ENCODE measurements at regions not wholly inside any gene's neighbourhood (a gene's known extent, or its start where the extent isn't known, plus 50 kb on each side); places are given as distances from the start of the nearest gene placed in this dataset.

GRCh38 chr5:67494186-67494855 is 297.7 kb upstream of the CD180 start:
- in situ Hi-C loops (cut with HindIII; ENCODE audit: low sequenced_read_pairs) = no loop called here
- no peak for DNase-seq (ENCODE audit: low spot score)

- in situ Hi-C loops (cut with HindIII; ENCODE audit: low sequenced_read_pairs) = no loop called here
- peak; percentile 77 for DNase-seq (ENCODE audit: low spot score)
Observed at GRCh38 chr5:67493676-67494075, 297.1 kb upstream of the CD180 start.

DNA sequence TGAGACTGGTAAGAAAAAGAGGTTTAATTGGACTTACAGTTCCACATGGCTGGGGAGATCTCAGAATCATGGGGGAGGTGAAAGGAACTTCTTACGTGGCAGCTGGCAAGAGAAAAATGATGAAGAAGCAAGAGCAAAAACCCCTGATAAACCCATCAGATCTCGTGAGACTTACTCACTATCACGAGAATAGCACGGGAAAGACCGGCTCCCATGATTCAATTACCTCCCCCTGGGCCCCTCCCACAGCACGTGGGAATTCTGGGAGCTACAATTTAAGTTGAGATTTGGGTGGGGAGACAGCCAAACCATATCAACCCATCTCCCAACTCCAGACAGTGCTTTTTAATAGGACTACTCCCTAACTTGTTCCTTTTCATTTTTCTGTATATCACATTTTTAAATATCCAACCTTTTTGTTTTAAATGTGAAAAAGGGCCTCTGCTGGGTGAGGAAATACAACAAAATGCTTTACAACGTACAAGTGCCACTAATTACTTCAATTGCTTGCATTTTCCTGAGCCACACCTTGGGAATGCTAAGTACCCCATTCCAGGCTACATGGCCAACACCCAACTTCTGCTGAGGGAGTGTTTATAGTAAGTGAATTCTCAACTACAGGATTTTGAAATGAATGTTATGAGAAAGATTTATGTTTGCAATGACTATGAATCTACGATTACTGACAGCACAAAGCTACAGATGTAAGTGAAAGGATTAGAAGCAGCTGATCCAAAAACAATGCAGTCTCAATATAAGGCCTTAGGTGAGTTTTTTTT is 294.1 kb upstream of the CD180 start:
- in situ Hi-C loops (cut with HindIII; ENCODE audit: low sequenced_read_pairs) = no loop called here
- no peak for DNase-seq (ENCODE audit: low spot score)

GRCh38 chr5:67488885-67489284 is 292.3 kb upstream of the CD180 start:
- in situ Hi-C loops (cut with HindIII; ENCODE audit: low sequenced_read_pairs) = no loop called here

GRCh38 chr5:67487862-67488261 is 291.3 kb upstream of the CD180 start:
- DNase-seq (ENCODE audit: low spot score) = no peak
- in situ Hi-C loops (cut with HindIII; ENCODE audit: low sequenced_read_pairs) = no loop called here

More at GRCh38 chr5:67488885-67489284, 292.3 kb upstream of the CD180 start:
- DNase-seq (ENCODE audit: low spot score) = no peak

DNA sequence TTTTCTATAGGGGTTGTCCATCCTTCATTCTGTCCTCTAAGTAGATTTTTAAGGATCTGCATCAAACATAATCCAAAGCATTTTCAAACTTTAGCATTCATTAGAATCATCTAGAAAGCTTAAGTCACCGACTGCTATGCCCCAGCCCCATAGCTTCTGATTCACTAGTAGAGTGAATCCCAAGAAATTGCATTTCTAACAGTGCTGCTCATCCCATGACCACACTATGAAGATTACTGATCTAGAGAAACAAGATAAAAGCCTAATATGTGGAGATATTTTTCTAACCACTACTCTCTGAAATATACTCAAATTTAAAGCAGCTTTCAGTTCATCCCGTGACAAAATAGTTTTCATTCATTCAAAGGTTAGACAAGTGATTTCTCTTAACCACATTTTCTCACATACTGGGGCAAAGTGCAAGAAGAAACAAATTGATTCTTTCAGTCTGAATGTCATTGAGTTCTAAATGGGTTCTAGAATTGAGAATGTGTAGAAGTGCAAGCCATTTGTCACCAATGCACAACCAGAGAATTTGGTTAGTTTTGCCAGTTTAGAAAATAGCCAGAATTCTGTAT is 286.9 kb upstream of the CD180 start:
- in situ Hi-C loops (cut with HindIII; ENCODE audit: low sequenced_read_pairs) = no loop called here

GRCh38 chr5:67481362-67481761 is 284.8 kb upstream of the CD180 start:
- in situ Hi-C loops (cut with HindIII; ENCODE audit: low sequenced_read_pairs) = no loop called here
- no peak for DNase-seq (ENCODE audit: low spot score)

More for the DNA sequence above, 286.9 kb upstream of the CD180 start:
- DNase-seq (ENCODE audit: low spot score) = no peak

DNA sequence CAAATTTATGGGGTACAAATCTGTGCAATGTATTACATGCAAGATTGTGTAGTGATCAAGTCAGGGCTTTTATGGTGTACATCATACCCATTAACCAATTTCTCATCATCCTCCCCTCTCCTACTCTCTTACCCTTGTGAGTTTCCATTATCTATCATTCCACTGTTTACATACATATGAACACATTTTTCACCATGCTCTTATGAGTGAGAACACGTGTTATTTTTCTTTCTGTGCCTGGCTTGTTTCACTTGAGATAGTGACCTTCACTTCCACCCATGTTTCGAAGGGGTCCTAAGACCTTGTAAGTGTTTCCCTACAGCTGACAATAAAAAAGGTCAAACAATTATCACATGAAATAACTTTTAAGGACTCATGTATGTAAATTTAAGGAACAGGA is 281.7 kb upstream of the CD180 start:
- in situ Hi-C loops (cut with HindIII; ENCODE audit: low sequenced_read_pairs) = no loop called here
- DNase-seq (ENCODE audit: low spot score) = no peak

GRCh38 chr5:67476995-67477394 is 280.4 kb upstream of the CD180 start:
- in situ Hi-C loops (cut with HindIII; ENCODE audit: low sequenced_read_pairs) = no loop called here
- DNase-seq (ENCODE audit: low spot score) = no peak

GRCh38 chr5:67476531-67476930 is 279.9 kb upstream of the CD180 start:
- DNase-seq (ENCODE audit: low spot score) = no peak
- in situ Hi-C loops (cut with HindIII; ENCODE audit: low sequenced_read_pairs) = no loop called here

DNA sequence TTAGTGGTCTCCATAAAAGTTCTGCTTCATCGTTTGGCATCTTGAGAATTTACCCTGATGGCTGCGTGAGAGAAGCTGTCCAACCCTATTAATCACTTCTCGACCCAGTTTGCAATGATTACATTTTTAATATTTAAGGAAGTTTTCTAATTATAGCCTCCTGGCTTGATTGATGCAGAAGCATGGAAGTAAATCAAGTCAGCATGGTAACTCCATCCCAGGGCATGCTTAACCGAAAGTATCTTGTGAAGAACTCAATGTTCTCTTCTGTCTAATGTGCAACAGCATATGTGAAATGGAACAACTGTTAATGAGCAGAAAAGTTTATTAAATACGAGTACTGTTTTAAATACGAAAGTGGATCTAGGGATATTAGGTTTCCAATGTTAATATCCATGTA is 278.9 kb upstream of the CD180 start:
- DNase-seq (ENCODE audit: low spot score) = no peak
- in situ Hi-C loops (cut with HindIII; ENCODE audit: low sequenced_read_pairs) = no loop called here

GRCh38 chr5:67474597-67475238 is 278.1 kb upstream of the CD180 start:
- no peak for DNase-seq (ENCODE audit: low spot score)
- in situ Hi-C loops (cut with HindIII; ENCODE audit: low sequenced_read_pairs) = no loop called here

DNA sequence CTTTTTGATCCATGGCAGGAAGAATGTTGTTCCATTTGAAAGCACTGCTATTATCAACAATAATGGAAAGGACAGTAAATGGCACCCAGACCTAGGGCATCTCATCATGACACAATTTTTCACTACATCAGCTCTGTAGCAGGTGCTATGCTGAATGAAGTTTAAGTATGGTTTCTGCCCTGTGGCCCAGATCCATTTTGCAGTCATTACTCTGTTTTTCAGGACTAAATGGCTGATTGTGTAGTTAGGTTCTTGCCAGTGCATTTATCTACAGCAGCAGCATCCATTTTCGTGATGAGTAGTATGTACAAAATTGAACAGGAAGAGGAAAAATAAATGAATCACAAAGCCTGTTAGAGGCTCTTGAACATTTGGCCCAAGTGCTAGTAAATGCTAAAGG is 270.5 kb upstream of the CD180 start:
- DNase-seq (ENCODE audit: low spot score) = no peak
- in situ Hi-C loops (cut with HindIII; ENCODE audit: low sequenced_read_pairs) = no loop called here

DNA sequence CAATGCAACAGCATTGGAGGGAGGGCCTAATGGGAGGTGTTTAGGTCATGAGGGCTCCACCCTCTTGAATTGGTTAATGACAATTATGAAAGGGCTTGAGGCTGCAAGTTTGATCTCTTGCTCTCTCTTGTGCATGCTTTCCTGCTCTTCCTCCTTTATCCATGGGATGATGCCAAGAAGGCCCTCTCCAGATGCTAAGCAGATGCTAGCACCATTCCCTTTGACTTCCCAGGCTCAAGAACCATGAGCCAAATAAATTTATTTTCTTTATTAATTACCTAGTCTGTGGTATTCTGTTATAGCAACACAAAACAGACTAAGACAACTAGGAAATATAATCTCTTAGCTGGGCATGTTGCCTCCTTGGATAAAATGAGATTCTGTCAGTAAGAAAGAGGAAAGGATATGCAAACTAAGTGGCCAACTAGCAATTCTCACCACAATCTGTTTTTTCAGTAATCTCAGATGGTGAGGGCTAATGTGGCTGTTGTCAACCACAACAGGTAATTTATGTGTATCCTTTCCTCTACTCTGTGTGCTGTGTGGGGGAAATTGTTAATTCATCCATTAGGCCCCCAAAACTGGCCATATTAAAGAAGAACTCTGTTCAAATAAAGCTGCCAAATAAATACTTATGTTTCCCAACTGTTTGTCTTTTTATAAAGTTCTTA is 269.1 kb upstream of the CD180 start:
- in situ Hi-C loops (cut with HindIII; ENCODE audit: low sequenced_read_pairs) = no loop called here
- DNase-seq (ENCODE audit: low spot score) = no peak

- DNase-seq (ENCODE audit: low spot score) = no peak
- in situ Hi-C loops (cut with HindIII; ENCODE audit: low sequenced_read_pairs) = no loop called here
Observed at GRCh38 chr5:67462147-67462546, 265.5 kb upstream of the CD180 start.

- in situ Hi-C loops (cut with HindIII; ENCODE audit: low sequenced_read_pairs) = no loop called here
- DNase-seq (ENCODE audit: low spot score) = no peak
Observed at GRCh38 chr5:67459253-67459652, 262.7 kb upstream of the CD180 start.

- in situ Hi-C loops (cut with HindIII; ENCODE audit: low sequenced_read_pairs) = no loop called here
Observed at GRCh38 chr5:67455970-67456369, 259.4 kb upstream of the CD180 start.

DNA sequence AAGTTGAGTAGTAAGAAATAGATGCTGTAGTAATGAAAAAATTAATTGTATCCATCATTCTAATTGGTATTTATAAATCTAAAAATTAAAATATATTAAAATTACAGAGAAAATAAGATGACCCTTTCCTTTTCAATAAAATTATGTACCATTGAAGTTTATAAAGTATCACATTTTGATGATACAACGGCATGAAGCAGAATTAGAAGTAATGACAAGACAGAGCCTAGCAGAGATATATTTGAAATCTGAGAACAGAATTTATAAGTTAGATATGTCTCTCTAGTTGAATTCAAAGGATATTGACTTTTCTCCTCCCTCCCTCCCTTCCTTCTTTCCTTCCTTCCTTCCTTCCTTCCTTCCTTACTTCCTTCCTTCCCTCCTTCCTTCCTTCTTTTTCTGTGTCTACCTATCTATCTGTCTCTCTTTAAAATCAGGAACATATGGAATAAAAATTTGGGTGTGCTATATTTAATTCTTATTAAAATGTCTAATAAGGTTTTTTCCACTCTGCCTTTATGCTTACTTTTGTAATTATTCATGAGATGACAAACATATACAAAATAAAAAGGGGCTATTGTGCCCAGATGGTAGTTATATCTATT is 258.5 kb upstream of the CD180 start:
- no peak for DNase-seq (ENCODE audit: low spot score)

More at GRCh38 chr5:67455970-67456369, 259.4 kb upstream of the CD180 start:
- DNase-seq (ENCODE audit: low spot score) = no peak

More for the DNA sequence above, 258.5 kb upstream of the CD180 start:
- in situ Hi-C loops (cut with HindIII; ENCODE audit: low sequenced_read_pairs) = no loop called here
